GM12892 (cell line): ENCODE measurements at regions not wholly inside any gene's neighbourhood (a gene's known extent, or its start where the extent isn't known, plus 50 kb on each side); places are given as distances from the start of the nearest gene placed in this dataset.

Source experiments
- POLR2A ChIP-seq: IDR thresholded peaks from 2 replicates; pipeline ENCODE4 v1.6.1; 2011; ENCODE audit warnings: low read depth, low read length, control low read depth
- POLR2AphosphoS5 ChIP-seq: IDR thresholded peaks from 2 replicates; pipeline ENCODE4 v1.6.1; 2011; ENCODE audit warnings: low read depth, low read length, control low read depth

GRCh38 chr1:59096501-59096900 is 200.4 kb upstream of the FGGY start:
- TF ChIP-seq POLR2A (no peak), POLR2AphosphoS5 (no peak)
